ENCODE measurements at regions not wholly inside any gene's neighbourhood (a gene's known extent, or its start where the extent isn't known, plus 50 kb on each side); places are given as distances from the start of the nearest gene placed in this dataset.

DNA sequence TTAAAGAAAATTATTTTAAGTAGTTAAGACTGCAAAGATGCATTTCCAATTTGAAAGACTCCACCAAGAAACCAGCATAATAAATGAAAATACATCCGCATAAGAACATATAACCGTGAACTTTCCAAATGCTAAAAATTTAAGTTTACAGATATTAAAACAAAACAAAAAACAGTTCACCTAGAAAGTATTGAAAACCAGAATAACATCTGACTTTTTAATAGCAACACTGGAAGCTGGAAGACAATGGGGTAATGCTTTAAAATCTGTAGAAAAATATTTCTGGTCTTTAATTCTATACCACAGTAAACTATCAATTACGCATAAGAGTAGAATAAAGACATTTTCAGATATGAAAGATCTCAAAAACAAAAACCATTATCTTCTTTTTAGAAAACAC is 79.3 kb upstream of the COL24A1 start:
- TF ChIP-seq, protein P1, sequence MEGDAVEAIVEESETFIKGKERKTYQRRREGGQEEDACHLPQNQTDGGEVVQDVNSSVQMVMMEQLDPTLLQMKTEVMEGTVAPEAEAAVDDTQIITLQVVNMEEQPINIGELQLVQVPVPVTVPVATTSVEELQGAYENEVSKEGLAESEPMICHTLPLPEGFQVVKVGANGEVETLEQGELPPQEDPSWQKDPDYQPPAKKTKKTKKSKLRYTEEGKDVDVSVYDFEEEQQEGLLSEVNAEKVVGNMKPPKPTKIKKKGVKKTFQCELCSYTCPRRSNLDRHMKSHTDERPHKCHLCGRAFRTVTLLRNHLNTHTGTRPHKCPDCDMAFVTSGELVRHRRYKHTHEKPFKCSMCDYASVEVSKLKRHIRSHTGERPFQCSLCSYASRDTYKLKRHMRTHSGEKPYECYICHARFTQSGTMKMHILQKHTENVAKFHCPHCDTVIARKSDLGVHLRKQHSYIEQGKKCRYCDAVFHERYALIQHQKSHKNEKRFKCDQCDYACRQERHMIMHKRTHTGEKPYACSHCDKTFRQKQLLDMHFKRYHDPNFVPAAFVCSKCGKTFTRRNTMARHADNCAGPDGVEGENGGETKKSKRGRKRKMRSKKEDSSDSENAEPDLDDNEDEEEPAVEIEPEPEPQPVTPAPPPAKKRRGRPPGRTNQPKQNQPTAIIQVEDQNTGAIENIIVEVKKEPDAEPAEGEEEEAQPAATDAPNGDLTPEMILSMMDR (IDR thresholded peaks at IDR 0.05; ENCODE audit: low read depth, low read length, missing control alignments), result no peak
- DNase-seq (ENCODE audit: extremely low read depth, low read depth), result no peak
- H3K4me3 ChIP-seq (replicated peaks; ENCODE audit: low read depth, low read length), result no peak overlapping the region

DNA sequence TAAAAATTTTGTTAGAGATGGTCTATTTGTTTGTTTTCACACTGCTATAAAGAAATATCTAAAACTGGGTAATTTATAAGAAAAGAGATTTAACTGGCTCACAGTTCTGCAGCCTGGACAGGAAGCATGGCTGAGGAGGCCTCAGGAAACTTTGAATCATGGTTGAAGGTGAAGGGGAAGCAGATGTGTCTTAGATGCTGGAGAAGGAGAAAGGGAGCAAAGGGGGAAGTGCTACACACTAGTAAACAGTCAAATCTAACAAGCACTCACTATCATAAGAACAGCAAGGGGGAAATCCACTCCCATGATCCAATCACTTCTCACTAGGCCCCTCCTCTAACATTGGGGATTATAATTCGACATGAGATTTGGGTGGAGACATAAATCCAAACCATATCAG is 76.8 kb upstream of the COL24A1 start:
- TF ChIP-seq, protein P1 (IDR thresholded peaks at IDR 0.05; ENCODE audit: low read depth, low read length, missing control alignments), result no peak
- H3K4me3 ChIP-seq (replicated peaks; ENCODE audit: low read depth, low read length), result no peak overlapping the region
- DNase-seq (ENCODE audit: extremely low read depth, low read depth), result no peak

DNA sequence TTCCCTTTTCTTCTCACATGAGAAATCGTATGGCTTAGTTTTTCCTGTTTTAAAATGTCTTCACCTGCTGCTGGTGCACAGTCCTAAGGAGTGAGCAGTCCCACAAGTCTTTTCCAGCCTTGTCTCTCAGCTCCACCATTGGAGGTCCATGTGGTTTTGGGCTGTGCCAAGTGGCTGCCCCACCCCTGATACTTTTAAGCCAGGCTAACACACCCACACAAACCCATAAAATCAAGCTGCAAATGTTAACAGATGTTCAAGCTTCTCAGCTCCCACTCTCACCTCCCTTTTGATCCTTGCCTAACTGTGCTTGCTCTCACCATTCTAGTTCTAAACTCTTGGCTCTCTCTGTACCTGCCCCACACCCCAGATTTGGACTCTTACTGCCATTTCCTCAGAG is 74.5 kb upstream of the COL24A1 start:
- TF ChIP-seq, protein P1 (IDR thresholded peaks at IDR 0.05; ENCODE audit: low read depth, low read length, missing control alignments), result no peak
- peak; percentile 45 for DNase-seq (ENCODE audit: extremely low read depth, low read depth)
- no peak overlapping the region for H3K4me3 ChIP-seq (replicated peaks; ENCODE audit: low read depth, low read length)

DNA sequence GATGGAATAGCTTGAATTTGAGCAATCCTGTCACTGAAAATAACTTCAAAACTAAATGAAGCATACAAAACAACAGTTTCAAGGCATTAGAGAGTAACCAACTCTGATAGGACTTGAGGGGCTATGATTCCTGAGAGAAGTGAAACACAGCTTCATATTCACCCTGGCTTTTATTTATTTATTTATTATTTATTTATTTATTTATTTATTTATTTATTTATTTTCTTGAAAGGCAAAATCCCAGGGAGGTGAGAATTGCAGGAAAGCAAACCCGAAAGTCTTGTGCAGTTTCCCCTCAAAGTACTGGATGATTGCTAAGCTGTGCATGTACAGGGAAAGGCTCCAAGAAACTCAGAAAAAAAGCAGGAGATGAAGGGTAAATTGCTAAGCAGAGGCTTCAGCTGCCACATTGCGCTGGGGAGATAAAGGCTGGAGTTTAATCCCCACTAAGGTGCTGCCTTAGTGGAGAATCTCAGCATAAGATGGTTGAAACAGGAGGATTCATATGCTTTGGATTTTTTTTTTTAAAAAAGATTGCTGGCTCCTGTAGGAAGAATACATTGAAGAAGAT is 72.9 kb upstream of the COL24A1 start:
- no peak overlapping the region for H3K4me3 ChIP-seq (replicated peaks; ENCODE audit: low read depth, low read length)
- DNase-seq (ENCODE audit: extremely low read depth, low read depth), result no peak
- TF ChIP-seq, protein P1 (IDR thresholded peaks at IDR 0.05; ENCODE audit: low read depth, low read length, missing control alignments), result no peak

DNA sequence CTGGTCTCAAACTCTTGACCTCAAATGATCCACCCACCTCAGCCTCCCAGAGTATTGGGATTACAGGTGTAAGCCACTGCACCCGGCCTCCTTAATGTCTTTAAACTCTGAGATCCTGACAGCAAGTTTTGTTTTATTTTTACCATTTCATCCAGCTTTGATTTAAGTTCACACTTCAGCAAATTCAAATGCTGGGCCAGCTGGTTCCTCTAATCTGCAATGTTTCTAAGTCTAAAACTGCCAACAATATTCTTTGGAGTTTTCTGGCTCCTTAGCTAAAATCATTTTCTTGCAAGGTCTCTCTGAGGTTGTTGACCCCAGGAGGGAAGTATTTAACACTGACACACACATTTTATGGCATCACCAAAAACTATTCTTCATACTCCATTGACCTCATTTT is 72.0 kb upstream of the COL24A1 start:
- TF ChIP-seq, protein P1 (IDR thresholded peaks at IDR 0.05; ENCODE audit: low read depth, low read length, missing control alignments), result no peak
- H3K4me3 ChIP-seq (replicated peaks; ENCODE audit: low read depth, low read length), result no peak overlapping the region
- DNase-seq (ENCODE audit: extremely low read depth, low read depth), result no peak

DNA sequence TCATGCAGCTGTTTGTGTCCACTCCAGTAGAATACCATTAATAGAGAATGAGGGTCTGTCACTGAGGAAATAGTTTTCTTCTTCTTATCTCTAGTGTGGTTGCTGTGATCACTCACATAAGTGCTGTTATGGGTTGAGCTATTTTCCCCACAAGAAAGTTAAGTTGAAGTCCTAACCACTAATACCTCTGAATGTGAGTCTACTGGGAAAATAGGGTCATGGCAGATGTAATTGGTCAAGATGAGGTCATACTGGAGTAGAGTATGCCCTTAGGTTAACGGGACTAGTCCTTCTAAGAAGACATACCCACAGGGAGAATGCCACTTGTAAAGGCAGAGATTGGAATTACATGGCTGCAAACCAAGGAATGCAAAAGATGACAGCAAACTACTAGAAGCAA is 70.5 kb upstream of the COL24A1 start:
- H3K4me3 ChIP-seq (replicated peaks; ENCODE audit: low read depth, low read length), result no peak overlapping the region
- TF ChIP-seq, protein P1 (IDR thresholded peaks at IDR 0.05; ENCODE audit: low read depth, low read length, missing control alignments), result no peak
- no peak for DNase-seq (ENCODE audit: extremely low read depth, low read depth)

DNA sequence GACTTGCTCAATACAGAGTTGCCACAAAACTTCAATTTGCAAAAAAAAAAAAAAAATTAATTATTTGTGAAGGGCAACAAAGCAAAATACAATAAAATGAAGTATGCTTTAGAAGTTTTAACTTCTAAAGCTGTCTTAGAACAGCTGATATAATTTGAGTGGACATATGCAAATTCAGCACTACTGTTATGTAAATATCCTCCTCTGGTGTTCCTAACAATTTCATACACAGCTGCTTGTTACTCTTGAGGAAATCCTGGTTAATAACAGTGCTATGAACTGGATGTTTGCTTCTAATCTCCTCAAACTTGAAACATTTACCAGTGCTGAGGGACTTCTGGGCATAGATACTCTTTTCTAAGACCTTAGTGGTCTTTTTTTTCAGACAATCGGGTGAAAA is 69.6 kb upstream of the COL24A1 start:
- H3K4me3 ChIP-seq (replicated peaks; ENCODE audit: low read depth, low read length), result no peak overlapping the region
- TF ChIP-seq, protein P1 (IDR thresholded peaks at IDR 0.05; ENCODE audit: low read depth, low read length, missing control alignments), result no peak
- no peak for DNase-seq (ENCODE audit: extremely low read depth, low read depth)

All from HFF-Myc (cell line).